Caco-2 (cell line): ENCODE measurements at regions not wholly inside any gene's neighbourhood (a gene's known extent, or its start where the extent isn't known, plus 50 kb on each side); places are given as distances from the start of the nearest gene placed in this dataset.

ENCODE experiments used
- BruUV-seq: library from RNA; stranded (reverse); fragments of 400-500 nt; replicated peaks from 2 replicates; lab custom pipeline; 2021; lab: Mats Ljungman, UMichigan
- CTCF ChIA-PET: fragments of 300-600 bp; sonication (Branson Sonifier 250); formaldehyde crosslinking; loops from one replicate; lab custom pipeline; 2022; ENCODE audit warnings: antibody characterized with exemption; lab: Charles Lee
- POLR2A ChIA-PET: fragments of 300-600 bp; sonication (Branson Sonifier 250); formaldehyde crosslinking; loops from one replicate; lab custom pipeline; 2022; ENCODE audit warnings: antibody characterized with exemption; lab: Charles Lee
- DNase-seq, 2 experiments: peaks; one replicate each; pipeline versions ENCODE4 v3.0.0 to v3.0.0-alpha.2; 2020 to 2022
- H3K27me3 ChIP-seq: replicated peaks from 2 replicates; pipeline ENCODE4 v1.6.0; 2011; ENCODE audit warnings: low read length; ENCODE audit not compliant: control insufficient read depth, insufficient read depth
- H3K36me3 ChIP-seq: 2 replicates; pipeline ENCODE4 v1.5.1; 2011; ENCODE audit warnings: low read length; ENCODE audit not compliant: control insufficient read depth, insufficient read depth
- H3K4me1 ChIP-seq: fragments of 250-450 bp; sonication (Bioruptor Pico); 2 replicates; pipeline ENCODE4 v1.5.1; 2020; ENCODE audit warnings: mild to moderate bottlenecking
- H3K4me3 ChIP-seq: 2 replicates; pipeline ENCODE4 v1.5.1; 2011; ENCODE audit warnings: low read depth, mild to moderate bottlenecking, control low read depth, low read length
- H3K9me3 ChIP-seq: fragments of 250-450 bp; sonication (Bioruptor Pico); 2 replicates; pipeline ENCODE4 v1.5.1; 2020; ENCODE audit warnings: mild to moderate bottlenecking, moderate library complexity
- H3K27ac Mint-ChIP-seq: one replicate; pipeline ENCODE4 v1.8.0; 2022; ENCODE audit warnings: mixed read lengths; ENCODE audit not compliant: unreplicated experiment
- H3K27me3 Mint-ChIP-seq: one replicate; pipeline ENCODE4 v1.8.0; 2022; ENCODE audit warnings: mixed read lengths; ENCODE audit not compliant: insufficient read depth, unreplicated experiment
- H3K36me3 Mint-ChIP-seq: one replicate; pipeline ENCODE4 v1.8.0; 2022; ENCODE audit warnings: mild to moderate bottlenecking, mixed read lengths; ENCODE audit not compliant: insufficient read depth, unreplicated experiment
- H3K4me1 Mint-ChIP-seq: one replicate; pipeline ENCODE4 v1.8.0; 2022; ENCODE audit warnings: low read depth, mixed read lengths; ENCODE audit not compliant: unreplicated experiment
- H3K4me3 Mint-ChIP-seq: one replicate; pipeline ENCODE4 v1.8.0; 2022; ENCODE audit warnings: mild to moderate bottlenecking, moderate library complexity, mixed read lengths; ENCODE audit not compliant: unreplicated experiment
- H3K9me3 Mint-ChIP-seq: one replicate; pipeline ENCODE4 v1.8.0; 2022; ENCODE audit warnings: mixed read lengths; ENCODE audit not compliant: unreplicated experiment
- intact Hi-C: fragments of 100-400 bp; cut with micrococcal nuclease; formaldehyde crosslinking; loops from one replicate; pipeline ENCODE4 v1.10.0; 2022; ENCODE audit not compliant: unreplicated experiment
- TF ChIP-seq, protein P1 (sequence below), 2 experiments: fragments of 200-600 bp in 1 of 2; IDR thresholded peaks; 1 replicate in 1 of 2; 2 replicates in 1 of 2; pipeline versions ENCODE4 v1.5.1 to v1.8.0; 2011 to 2022; ENCODE audit warnings: antibody characterized with exemption in 1 of 2, control low read depth in 1 of 2, inconsistent platforms in 1 of 2, low read depth in 1 of 2, low read length in 1 of 2, mild to moderate bottlenecking in 1 of 2, moderate library complexity in 1 of 2; ENCODE audit not compliant: insufficient read depth in 1 of 2, severe bottlenecking in 1 of 2, unreplicated experiment in 1 of 2

DNA sequence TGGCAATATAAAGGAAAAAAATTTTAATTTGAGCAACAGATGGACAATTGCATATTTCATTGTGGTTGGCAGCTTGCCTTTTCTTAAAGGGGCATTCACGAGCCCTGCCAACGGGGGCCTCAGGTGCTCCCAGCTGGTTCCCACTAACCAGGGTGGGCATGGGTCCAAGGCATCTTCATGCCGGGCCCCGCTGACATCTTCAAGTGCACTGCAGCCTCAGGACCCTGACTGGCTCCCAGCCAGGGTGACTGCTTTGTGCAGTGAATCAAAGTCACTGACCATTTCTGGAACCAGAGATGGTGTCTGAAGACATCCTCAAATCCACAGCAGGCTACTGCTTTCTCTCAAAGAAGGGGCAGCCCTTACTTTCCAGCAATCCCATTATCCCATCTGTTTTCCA lies 275.2 kb upstream of the MGMT start:
- H3K27ac Mint-ChIP-seq: no peak overlapping the region
- CTCF ChIA-PET: no interaction called here
- POLR2A ChIA-PET: no interaction called here
- no peaks in the 10 kb centered on the region for H3K4me1 Mint-ChIP-seq
- no peaks in the 10 kb centered on the region for H3K9me3 ChIP-seq
- no peaks in the 10 kb centered on the region for H3K36me3 Mint-ChIP-seq
- intact Hi-C loops: no loop called here
- H3K27me3 ChIP-seq: no peaks in the 10 kb centered on the region
- no peak overlapping the region for H3K4me3 Mint-ChIP-seq
- H3K36me3 ChIP-seq: no peaks in the 10 kb centered on the region
- H3K9me3 Mint-ChIP-seq: peaks cover 2% of the 10 kb centered on the region
- no peak for DNase-seq
- TF ChIP-seq, protein P1, sequence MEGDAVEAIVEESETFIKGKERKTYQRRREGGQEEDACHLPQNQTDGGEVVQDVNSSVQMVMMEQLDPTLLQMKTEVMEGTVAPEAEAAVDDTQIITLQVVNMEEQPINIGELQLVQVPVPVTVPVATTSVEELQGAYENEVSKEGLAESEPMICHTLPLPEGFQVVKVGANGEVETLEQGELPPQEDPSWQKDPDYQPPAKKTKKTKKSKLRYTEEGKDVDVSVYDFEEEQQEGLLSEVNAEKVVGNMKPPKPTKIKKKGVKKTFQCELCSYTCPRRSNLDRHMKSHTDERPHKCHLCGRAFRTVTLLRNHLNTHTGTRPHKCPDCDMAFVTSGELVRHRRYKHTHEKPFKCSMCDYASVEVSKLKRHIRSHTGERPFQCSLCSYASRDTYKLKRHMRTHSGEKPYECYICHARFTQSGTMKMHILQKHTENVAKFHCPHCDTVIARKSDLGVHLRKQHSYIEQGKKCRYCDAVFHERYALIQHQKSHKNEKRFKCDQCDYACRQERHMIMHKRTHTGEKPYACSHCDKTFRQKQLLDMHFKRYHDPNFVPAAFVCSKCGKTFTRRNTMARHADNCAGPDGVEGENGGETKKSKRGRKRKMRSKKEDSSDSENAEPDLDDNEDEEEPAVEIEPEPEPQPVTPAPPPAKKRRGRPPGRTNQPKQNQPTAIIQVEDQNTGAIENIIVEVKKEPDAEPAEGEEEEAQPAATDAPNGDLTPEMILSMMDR (IDR thresholded peaks at IDR 0.05; ENCODE audit: insufficient read depth in 1 of 2, low read depth in 1 of 2, low read length in 1 of 2, severe bottlenecking in 1 of 2, unreplicated experiment in 1 of 2): no peak
- no peak overlapping the region for H3K4me3 ChIP-seq
- H3K27me3 Mint-ChIP-seq: peaks cover 29% of the 10 kb centered on the region
- no TSS peak for BruUV-seq
- no peaks in the 10 kb centered on the region for H3K4me1 ChIP-seq

DNA sequence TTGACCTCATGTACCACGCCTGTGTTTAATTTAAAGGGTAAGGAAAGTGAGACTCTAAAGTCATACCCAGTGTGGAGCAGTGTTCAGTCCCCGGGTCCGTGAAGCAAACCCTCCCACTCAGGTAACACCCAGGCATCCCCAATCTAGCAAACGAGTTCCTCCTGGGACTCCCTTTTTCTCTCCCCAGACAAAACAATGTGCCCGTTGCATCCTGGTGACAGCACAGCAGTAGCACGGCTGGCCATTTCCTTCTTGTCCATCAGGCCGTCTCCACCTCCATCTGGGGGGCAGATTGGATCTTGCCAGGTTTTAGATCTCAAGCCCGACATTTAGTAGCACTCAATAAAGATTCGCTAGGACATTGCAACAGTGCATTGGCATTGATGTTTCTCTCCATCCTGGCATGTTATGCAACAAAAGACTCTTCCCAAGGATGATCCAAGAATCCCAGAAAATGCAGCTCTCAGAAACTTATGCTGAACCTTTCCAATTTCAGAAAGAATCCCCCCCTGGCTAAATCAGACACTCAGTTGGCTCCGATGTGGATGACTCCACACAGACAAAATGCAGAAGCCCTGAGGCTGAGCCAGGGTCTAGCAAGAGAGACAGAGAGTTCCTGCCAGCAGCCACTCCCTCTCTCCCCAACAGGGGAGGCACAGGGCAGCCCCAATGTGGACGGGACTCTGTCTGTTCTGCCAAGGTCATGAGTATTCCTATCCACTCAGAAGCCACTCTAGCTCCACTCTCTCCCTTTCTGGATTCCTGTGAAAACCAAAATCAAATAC lies 274.5 kb upstream of the MGMT start:
- Histone ChIP-seq H3K27me3 (no peaks in the 10 kb centered on the region), H3K4me1 (no peaks in the 10 kb centered on the region), H3K36me3 (no peaks in the 10 kb centered on the region), H3K9me3 (no peaks in the 10 kb centered on the region), H3K4me3 (no peak overlapping the region)
- Mint-ChIP-seq H3K27me3 (peaks cover 29% of the 10 kb centered on the region), H3K9me3 (no peaks in the 10 kb centered on the region), H3K36me3 (no peaks in the 10 kb centered on the region), H3K4me1 (no peaks in the 10 kb centered on the region), H3K27ac (no peak overlapping the region), H3K4me3 (no peak overlapping the region)
- DNase-seq: no peak
- ChIA-PET CTCF (no interaction called here), POLR2A (no interaction called here)
- intact Hi-C loops: no loop called here
- TF ChIP-seq, protein P1 (IDR thresholded peaks at IDR 0.05; ENCODE audit: insufficient read depth in 1 of 2, low read depth in 1 of 2, low read length in 1 of 2, severe bottlenecking in 1 of 2, unreplicated experiment in 1 of 2): no peak
- BruUV-seq: no TSS peak

DNA sequence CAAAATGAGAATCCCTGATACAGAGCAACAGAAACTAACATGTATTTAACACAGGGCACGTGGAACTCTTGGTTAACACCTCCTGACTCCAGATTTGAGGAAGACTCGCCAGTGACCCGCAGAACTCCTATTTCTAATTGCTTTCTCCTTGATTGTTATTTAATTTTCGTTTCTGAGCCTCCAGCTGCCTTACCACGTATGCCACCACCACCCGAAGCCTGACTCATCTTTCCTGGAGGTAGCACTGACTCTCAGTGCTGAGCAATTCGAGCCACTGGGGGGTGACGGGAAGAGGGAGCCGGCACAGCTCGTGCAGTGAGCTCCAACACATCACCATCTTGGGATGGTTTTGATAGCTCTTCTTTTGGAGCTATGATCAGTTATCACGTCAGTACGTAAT lies 273.9 kb upstream of the MGMT start:
- Mint-ChIP-seq H3K27me3 (peaks cover 27% of the 10 kb centered on the region), H3K27ac (no peak overlapping the region), H3K9me3 (no peaks in the 10 kb centered on the region), H3K36me3 (no peaks in the 10 kb centered on the region), H3K4me1 (no peaks in the 10 kb centered on the region), H3K4me3 (no peak overlapping the region)
- intact Hi-C loops: no loop called here
- BruUV-seq: no TSS peak
- TF ChIP-seq, protein P1 (IDR thresholded peaks at IDR 0.05; ENCODE audit: insufficient read depth in 1 of 2, low read depth in 1 of 2, low read length in 1 of 2, severe bottlenecking in 1 of 2, unreplicated experiment in 1 of 2): no peak
- DNase-seq: no peak
- Histone ChIP-seq H3K4me1 (no peaks in the 10 kb centered on the region), H3K4me3 (no peak overlapping the region), H3K27me3 (no peaks in the 10 kb centered on the region), H3K9me3 (no peaks in the 10 kb centered on the region), H3K36me3 (no peaks in the 10 kb centered on the region)
- POLR2A ChIA-PET: no interaction called here
- CTCF ChIA-PET: no interaction called here
